Left ventricle myocardium superior (tissue), 1 donor: ENCODE measurements at regions not wholly inside any gene's neighbourhood (a gene's known extent, or its start where the extent isn't known, plus 50 kb on each side); places are given as distances from the start of the nearest gene placed in this dataset.
"Not testable (repeated sequence)": the region's sequence is repeated elsewhere in the genome, so short reads cannot be mapped to it uniquely, and the experiment has no call there.

Source experiments
- ATAC-seq: fragments of 200-7000 bp; cut with Tn5 transposase; one replicate; pipeline ENCODE4 v1.9.1; 2020; ENCODE audit warnings: mild to moderate bottlenecking, moderate library complexity
- DNase-seq: peaks from one replicate; pipeline ENCODE4 v3.0.0-alpha.2; 2020
- intact Hi-C: fragments of 100-400 bp; cut with micrococcal nuclease; formaldehyde crosslinking; loops from one replicate; pipeline ENCODE4 v1.11.0; 2022
- donor health status: DM: no; HTN: yes; CAD: no; lungs with severe emphysema.

DNA sequence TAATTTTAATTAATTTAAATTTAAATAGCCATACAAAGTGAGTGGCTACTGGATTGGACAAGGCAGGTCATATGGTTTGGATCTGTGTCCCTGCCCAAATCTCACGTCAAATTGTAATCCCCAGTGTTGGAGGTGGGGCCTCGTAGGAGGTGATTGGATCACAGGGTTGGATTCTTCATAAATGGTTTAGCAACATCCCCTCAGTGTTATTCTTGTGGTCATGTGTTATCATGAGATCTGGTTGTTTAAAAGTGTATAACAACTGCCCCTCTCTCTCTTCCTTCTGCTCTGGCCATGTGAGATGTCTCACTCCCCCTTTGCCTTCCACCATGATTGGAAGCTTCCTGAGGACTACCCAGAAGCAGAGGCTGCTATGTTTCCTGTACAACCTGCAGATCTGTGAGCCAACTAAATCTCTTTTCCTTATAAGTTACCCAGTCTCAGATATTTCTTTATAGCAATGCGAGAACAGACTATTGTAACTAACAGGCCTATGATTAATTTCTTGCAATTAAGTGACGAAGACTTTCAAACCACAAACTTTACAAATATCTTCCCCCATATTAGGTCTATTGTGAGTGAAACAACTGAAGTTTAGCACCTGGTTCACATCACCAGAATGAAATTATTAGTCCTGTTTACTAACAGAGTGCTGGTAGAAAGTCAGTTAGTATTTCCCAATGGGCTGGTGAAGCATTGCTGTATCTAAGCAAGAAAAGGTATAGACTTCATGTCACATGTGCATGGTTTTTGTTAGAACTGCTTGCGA, 60.0 kb upstream of the TNFAIP3 start:
- intact Hi-C loops, result no loop called here
- DNase-seq, result no peak
- no peak for ATAC-seq

DNA sequence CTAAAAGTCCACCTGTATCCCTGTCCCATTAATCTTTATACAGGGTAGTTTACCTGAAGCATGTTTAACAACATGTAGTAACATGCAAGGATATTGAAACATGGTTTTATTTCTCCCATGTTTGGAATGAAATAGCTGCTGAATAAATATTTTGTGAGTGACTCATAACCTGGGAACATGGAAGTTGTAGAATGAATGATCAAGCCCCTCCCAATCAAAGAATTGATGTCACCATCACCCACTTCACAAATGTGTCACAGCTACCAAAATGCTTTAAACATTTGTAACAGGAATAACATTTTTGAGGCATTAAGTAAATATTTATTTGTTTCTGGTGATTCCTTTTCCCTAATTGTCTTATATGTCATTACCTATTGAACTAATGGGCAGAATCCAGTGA, 58.9 kb upstream of the TNFAIP3 start:
- ATAC-seq, result no peak
- intact Hi-C loops, result no loop called here
- DNase-seq, result no peak

DNA sequence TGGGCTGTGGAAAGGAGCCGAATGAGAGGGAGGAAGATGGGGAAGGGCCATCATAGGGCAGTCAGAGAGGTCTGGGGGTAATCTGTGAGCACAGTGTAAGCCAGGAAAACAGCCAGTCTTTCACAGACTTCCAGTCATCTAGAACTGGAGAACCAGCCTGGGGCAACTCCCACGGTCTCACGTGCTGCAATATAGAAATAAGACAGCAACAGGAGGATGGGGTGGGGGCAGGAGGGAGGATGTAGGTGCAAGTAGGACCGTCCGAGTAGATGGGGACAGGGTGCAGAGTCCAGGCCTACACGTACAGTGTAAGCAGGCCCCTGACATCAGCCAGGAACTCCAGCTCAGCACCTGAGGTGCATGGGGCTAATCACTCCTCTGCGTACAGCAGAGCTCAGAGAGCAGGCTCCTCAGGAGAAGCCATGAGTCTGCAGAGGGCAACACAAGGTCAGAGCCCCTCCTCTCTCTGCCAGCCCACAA, 58.2 kb upstream of the TNFAIP3 start:
- ATAC-seq (no peak), DNase-seq (no peak)
- intact Hi-C loops, result no loop called here

DNA sequence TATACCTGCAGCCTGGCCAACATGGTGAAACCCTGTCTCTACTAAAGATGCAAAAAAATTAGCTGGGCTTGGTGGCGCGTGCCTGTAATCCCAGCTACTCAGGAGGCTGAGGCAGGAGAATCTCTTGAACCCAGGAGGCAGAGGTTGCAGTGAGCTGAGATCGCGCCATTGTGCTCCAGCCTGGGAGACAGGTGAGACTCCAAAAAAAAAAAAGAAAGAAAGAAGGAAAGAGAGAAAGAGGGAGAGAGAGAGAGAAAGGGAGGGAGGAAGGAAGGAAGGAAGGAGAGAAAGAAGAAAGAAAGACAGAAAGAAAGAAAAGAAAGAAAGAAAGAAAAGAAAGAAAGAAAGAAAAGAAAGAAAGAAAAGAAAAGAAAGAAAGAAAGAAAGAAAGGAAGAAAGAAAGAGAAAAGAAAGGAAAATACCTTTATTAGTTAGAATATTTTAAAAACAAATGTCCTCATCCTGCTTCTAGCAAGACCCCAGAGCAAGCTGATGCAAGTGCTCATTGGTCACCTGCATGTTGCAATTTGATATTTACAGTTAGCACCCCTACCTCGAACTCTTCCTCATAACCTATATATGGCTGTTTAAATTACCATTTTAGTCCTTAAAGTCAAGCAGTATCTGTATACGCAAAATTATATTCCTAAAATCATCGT, 57.0 kb upstream of the TNFAIP3 start:
- ATAC-seq, DNase-seq, intact Hi-C loops: not testable (repeated sequence)

DNA sequence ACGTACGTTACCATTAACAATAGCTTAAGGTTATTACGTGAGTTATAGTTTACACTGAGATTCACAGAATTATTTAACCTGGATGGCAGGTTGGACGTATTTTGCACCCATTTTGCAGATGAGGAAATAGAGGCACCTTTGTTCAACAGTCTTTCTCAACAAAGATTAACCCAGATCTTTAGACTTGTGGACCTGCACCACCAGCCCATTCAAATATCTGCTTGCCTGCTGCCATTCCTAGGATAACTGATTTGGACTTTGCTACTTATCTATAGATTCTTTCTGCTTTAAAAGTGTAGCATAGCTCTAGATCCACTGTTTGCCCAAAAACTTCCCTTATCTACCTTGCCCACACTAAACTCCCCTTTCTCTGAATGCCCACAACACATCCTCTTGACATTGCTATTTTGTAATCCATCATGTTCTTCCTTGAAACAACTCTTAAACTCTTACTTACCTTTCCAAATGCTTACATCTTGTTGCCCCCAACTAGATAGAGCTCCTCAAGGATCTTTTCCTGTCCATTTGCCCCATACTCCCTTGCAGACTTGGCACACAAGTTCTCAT, 56.4 kb upstream of the TNFAIP3 start:
- intact Hi-C loops, result no loop called here
- DNase-seq (no peak), ATAC-seq (no peak)

DNA sequence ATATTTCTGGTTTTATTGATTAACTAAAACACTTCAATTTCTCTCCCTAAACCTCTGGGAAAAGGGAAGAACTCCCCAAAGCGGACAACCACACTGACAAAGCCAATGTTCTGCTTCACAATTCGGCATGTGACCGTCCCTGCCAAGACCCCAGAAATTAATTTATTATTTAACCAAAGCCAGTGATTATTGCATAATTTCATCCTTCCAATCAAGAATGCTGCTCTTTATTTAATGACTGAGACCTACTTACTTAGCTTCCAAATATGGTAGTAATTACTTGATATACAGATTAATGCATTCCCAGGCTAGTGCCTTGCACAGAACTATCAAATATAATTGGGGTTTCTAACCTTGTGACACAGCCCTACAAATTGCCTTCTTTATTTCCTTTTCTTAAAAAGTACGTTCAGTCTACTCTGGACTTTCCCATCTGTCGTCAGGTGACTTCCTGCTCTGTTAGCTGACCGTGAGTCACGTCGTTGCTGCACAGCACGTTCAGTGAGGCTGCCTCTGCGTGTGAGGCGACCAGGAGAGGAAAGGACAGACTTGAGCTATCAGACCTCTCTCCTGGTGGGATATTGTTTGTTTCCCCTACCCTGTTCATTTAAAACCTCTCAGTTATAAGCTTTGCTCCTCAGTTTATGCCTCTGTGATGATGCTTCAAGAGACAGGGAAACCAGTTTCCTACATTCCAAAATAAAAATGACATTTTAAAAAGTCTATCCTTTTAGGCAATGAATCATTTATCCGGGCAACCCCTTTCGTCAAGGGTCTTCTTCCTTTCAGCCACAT, 55.7 kb upstream of the TNFAIP3 start:
- intact Hi-C loops, result no loop called here
- ATAC-seq, result peak; percentile 67
- DNase-seq, result peak; percentile 45

DNA sequence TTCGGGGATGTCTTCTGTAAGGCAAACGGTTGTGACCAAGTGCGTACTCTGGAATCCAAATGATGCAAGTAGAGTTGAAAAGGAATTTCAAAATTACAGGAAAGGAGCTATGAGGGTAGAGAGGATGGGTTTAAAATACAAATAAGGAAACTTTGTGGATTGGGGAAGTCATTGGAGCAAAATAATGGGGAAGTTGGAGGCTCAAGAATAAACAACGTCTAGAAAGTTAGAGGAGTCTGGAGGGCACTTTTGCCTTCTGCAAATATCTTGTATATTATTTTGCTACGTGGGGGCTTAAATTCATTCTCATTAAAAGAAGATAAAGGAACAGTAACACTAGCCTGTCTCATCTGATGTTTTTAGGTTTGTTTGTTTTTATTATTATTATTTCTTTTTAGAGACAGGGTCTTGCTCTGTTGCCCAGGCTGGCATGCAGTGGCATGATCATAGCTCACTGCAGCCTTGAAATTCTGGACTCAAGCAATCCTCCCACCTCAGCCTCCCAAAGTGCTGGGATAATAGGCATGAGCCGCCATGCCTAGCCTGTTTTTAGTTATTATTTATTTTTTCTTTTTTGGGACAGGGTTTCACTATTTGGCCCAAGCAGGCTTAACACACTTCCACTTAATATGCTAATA, 55.0 kb upstream of the TNFAIP3 start:
- ATAC-seq (no peak), DNase-seq (no peak)
- intact Hi-C loops, result no loop called here

DNA sequence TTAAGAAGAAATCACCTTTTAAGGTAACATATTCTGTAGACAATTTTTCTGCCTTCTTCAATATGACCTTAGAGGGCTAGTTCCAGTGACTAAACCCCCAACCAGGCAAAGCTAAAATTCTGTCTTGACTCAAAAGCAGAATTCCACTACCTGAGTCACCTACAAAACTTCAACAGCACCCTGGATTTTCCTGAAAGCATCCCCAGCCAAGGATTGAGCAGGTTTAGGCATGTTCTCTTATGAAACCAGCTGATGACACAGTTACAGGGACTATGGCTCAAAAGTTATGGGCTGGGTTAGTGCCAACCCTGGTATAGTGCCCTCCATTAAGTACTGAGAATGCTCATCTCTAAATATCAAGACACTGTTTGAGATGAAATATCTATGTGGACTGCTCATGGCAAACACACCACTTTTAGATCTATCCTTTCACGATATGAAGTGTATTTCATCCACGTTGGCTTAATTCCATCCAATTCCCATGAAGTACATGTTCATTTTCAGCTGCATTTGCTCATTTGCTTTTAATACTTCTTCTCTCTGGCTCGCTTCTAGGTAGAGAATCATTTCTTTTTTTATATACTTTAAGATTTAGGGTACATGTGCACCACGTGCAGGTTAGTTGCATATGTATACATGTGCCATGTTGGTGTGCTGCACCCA, 53.6 kb upstream of the TNFAIP3 start:
- ATAC-seq, result no peak
- intact Hi-C loops, result no loop called here
- DNase-seq, result no peak

DNA sequence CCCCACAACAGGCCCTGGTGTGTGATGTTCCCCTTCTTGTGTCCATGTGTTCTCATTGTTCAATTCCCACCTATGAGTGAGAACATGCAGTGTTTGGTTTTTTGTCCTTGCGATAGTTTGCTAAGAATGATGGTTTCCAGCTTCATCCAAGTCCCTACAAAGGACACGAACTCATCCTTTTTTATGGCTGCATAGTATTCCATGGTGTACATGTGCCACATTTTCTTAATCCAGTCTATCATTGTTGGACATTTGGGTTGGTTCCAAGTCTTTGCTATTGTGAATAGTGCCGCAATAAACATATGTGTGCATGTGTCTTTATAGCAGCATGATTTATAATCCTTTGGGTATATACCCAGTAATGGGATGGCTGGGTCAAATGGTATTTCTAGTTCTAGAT, 53.0 kb upstream of the TNFAIP3 start:
- intact Hi-C loops, ATAC-seq, DNase-seq: not testable (repeated sequence)

DNA sequence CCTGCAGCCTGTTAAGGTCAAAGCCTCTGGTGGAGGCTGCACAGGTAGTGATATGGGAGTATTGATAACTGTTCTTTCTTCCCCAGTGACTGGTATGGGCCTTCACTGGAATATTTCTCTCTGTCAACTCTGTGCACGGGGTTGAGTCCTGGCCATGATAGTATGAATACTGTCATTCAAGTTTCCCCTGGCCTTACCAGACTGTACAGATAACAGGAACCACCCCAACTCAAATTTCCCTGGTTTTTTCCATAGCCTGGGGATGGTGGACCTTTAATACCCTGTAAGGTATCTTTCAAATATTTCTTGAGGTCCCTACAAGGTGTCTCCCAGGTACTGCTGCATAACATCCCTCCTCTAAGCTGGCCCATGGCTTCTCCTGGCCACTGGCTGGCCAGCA, 51.4 kb upstream of the TNFAIP3 start:
- DNase-seq (no peak), ATAC-seq (no peak)
- intact Hi-C loops, result no loop called here

DNA sequence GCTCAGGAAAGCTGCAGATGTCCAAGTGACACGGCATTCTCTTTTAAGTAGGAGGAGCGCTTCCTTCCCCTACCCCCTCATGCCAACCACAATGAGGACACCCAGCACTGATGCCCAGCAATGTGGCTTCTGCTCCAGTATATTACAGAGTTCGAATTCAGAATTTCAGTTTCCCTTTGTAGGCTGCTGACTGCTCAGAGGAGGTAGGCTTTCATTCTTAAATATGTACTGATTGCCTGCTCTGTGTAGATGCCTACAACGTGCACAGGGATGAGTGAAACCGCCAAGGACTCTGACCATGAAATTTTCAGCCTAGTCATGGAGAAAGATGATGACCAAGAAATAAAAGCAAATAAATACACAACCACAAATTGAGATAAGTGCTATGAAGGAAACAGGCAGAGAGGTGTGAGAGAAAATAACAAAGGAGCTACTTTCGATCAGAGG, 50.9 kb upstream of the TNFAIP3 start:
- intact Hi-C loops, result no loop called here
- ATAC-seq, result no peak

DNA sequence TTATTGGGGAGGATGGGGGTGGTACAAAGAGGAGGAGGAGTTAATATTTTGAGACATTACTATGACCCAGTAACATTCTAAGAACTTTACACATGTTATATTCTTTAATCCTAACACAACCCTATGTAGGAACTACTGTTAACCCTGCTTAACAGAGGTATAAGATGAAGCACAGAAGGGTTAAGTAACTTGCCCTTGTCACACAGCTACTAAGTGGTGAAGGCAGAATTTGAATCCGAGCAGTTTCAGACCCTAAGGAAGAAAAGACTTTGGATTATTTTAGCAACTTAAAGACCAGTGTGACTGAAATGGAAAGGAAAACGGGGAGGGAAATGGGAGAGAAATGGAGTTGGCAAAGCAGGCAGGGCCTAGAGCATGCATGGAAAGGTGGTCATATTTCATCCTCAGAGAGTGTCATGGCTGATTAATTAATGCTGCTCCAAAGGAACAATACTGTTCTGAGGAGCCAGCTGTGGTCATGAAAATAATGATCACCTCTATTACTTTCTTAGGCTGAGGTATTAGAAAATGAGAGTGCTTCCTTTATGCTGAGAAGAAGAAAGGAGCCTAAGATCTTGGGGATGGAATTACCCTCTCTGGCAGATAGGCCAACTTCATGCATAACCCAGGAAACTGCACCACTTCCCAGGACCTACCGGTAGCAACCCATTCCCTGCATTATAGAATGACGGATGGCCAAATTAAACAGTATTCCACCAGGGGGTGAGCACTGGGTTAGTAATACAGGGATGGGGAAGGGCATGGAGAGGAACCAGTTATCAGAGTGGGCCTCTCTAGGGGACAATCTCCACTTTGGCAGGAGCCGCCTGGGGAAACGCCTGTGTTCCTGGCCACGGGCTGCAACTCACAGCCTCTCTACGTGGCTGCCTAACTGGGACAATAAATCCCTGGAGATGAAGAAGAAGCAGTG, 50.1 kb upstream of the TNFAIP3 start:
- DNase-seq, result no peak
- peak; percentile 16 for ATAC-seq
- intact Hi-C loops, result no loop called here

More for the DNA sequence above, 50.9 kb upstream of the TNFAIP3 start:
- DNase-seq, result no peak
